Mucosa of rectum (tissue), 2 donors: ENCODE measurements at regions not wholly inside any gene's neighbourhood (a gene's known extent, or its start where the extent isn't known, plus 50 kb on each side); places are given as distances from the start of the nearest gene placed in this dataset.
A peak's percentile ranks its signal among the peaks of the same experiment; 100 is the strongest.

Experiments
- H3K27ac ChIP-seq, 2 donors: one replicate each; pipeline ENCODE4 v1.7.0; 2013; ENCODE audit warnings: inconsistent platforms in 2 of 2, low read depth in 2 of 2, low read length in 2 of 2
- H3K27me3 ChIP-seq, 2 donors: one replicate each; pipeline ENCODE4 v1.7.0; 2013; ENCODE audit warnings: low read length in 2 of 2; ENCODE audit not compliant: control insufficient read depth in 2 of 2, insufficient read depth in 2 of 2
- H3K36me3 ChIP-seq, 2 donors: one replicate each; pipeline ENCODE4 v1.7.0; 2013; ENCODE audit warnings: low read length in 2 of 2; ENCODE audit not compliant: control insufficient read depth in 2 of 2, insufficient read depth in 2 of 2
- H3K4me1 ChIP-seq, 2 donors: one replicate each; pipeline ENCODE4 v1.7.0; 2013; ENCODE audit warnings: low read length in 2 of 2, mild to moderate bottlenecking in 1 of 2; ENCODE audit not compliant: control insufficient read depth in 2 of 2, insufficient read depth in 2 of 2
- H3K4me3 ChIP-seq, 2 donors: one replicate each; pipeline ENCODE4 v1.7.0; 2013; ENCODE audit warnings: low read length in 2 of 2
- H3K9ac ChIP-seq, 2 donors: one replicate each; pipeline ENCODE4 v1.7.0; 2013; ENCODE audit warnings: low read length in 2 of 2, low read depth in 1 of 2, mild to moderate bottlenecking in 1 of 2
- H3K9me3 ChIP-seq, 2 donors: one replicate each; pipeline ENCODE4 v1.7.0; 2013; ENCODE audit warnings: low read length in 2 of 2; ENCODE audit not compliant: control insufficient read depth in 2 of 2
- donor health status: healthy.
- donor health status: Normal muscosa, but diverticular disease.

GRCh38 chr7:124674451-124674850 is 91.1 kb downstream of the GPR37 start:
- Histone ChIP-seq H3K4me1 (no peaks in the 10 kb centered on the region), H3K36me3 (no peaks in the 10 kb centered on the region), H3K4me3 (no peak overlapping the region), H3K9ac (no peak overlapping the region), H3K9me3 (no peaks in the 10 kb centered on the region), H3K27me3 (no peaks in the 10 kb centered on the region), H3K27ac (no peak overlapping the region)

GRCh38 chr7:124672011-124672410 is 93.6 kb downstream of the GPR37 start:
- Histone ChIP-seq H3K36me3 (no peaks in the 10 kb centered on the region), H3K4me3 (no peak overlapping the region), H3K4me1 (no peaks in the 10 kb centered on the region), H3K9me3 (no peaks in the 10 kb centered on the region), H3K27me3 (no peaks in the 10 kb centered on the region), H3K27ac (no peak overlapping the region), H3K9ac (no peak overlapping the region)

DNA sequence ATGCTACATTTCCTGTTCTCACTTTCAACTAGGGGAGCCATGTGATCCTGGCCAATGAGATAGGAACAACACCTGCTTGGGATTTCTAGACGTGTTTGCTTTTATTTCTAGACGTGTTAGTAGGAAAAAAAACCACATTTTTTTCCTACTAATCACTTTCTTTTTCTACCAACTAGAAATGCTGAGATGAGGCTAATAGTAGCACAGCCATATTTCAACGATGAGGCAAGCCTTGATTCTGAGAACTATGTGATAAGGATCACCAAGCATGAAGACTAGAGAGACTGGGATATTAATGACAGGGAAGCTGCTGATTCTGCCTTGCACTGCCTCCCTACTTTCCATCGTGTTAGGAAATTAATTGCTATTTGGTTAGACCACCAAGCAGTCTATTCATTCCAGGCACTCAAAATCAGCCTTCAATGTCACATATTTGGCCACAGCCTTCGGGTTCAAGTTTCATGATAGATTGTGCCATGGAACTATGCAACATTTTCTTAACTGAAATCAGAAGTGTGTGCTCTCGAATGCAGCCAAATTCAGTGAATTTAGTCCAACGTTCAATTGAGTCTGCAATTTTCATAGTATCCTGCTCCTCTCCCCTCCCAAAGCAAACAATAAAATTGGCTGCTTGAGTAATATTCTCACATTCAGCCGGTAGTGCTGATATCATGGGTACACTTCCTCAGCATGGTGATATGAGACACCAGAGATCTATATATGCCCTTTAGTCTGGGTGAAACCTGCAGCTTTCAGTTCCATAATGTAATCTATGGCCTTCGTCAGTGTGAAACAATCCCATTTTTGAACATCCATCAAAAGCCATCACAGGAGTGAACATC is 98.1 kb downstream of the GPR37 start:
- no peaks in the 10 kb centered on the region for H3K9me3 ChIP-seq
- H3K4me1 ChIP-seq: no peaks in the 10 kb centered on the region
- no peak overlapping the region for H3K4me3 ChIP-seq
- no peaks in the 10 kb centered on the region for H3K36me3 ChIP-seq
- no peak overlapping the region for H3K27ac ChIP-seq
- H3K27me3 ChIP-seq: no peaks in the 10 kb centered on the region
- H3K9ac ChIP-seq: no peak overlapping the region

DNA sequence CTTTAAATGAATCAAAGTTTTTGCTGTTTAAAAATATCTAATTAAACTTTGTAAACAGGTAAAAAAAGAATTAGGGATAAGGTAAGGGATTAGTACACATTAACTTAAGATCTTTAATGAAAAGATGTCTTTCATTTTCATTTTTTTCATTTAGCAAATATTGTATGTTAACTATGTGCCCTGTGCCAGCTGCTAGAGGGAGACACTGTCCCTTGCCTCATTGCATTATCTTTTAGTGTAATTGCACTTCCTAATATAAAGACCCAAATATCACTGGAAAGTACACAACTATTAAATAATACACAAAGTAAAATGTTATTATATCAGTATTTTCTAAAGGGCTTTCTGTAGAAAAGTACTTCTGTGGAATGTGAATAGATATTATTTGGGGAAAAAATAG is 102.7 kb downstream of the GPR37 start:
- H3K4me3 ChIP-seq: no peak overlapping the region
- H3K36me3 ChIP-seq: no peaks in the 10 kb centered on the region
- H3K27ac ChIP-seq: no peak overlapping the region
- no peak overlapping the region for H3K9ac ChIP-seq
- H3K27me3 ChIP-seq: no peaks in the 10 kb centered on the region
- no peaks in the 10 kb centered on the region for H3K9me3 ChIP-seq
- no peaks in the 10 kb centered on the region for H3K4me1 ChIP-seq

DNA sequence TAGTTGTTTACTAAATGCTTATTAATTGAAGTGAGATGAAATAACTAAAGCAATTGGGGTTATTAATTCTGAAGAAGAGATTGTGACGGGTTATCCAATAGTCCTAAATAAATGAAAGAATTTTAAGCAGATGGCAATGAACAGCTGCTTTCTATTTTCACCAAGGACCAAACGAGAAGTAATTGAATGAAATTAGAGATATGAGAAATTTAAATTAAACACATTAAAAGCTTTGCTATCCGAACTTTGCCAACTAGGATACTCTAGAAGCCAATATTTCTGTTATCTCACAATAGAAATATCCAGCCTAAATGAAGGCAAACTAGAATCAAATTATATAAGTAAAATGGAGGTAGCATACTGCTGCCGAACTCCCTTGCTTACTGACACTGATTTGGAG is 103.2 kb downstream of the GPR37 start:
- no peaks in the 10 kb centered on the region for H3K36me3 ChIP-seq
- no peak overlapping the region for H3K9ac ChIP-seq
- no peaks in the 10 kb centered on the region for H3K4me1 ChIP-seq
- no peaks in the 10 kb centered on the region for H3K9me3 ChIP-seq
- H3K27ac ChIP-seq: no peak overlapping the region
- H3K27me3 ChIP-seq: no peaks in the 10 kb centered on the region
- no peak overlapping the region for H3K4me3 ChIP-seq

- H3K27me3 ChIP-seq: no peaks in the 10 kb centered on the region
- no peak overlapping the region for H3K4me3 ChIP-seq
- H3K9ac ChIP-seq: no peak overlapping the region
Observed at GRCh38 chr7:124655990-124656389, 109.6 kb downstream of the GPR37 start.

GRCh38 chr7:124652237-124652636 is 113.4 kb downstream of the GPR37 start:
- H3K4me3 ChIP-seq: no peak overlapping the region
- no peaks in the 10 kb centered on the region for H3K9me3 ChIP-seq
- no peak overlapping the region for H3K9ac ChIP-seq
- H3K27ac ChIP-seq: no peak overlapping the region
- no peaks in the 10 kb centered on the region for H3K36me3 ChIP-seq
- H3K4me1 ChIP-seq: no peaks in the 10 kb centered on the region
- no peaks in the 10 kb centered on the region for H3K27me3 ChIP-seq

More at GRCh38 chr7:124655990-124656389, 109.6 kb downstream of the GPR37 start:
- no peak overlapping the region for H3K27ac ChIP-seq
- no peaks in the 10 kb centered on the region for H3K9me3 ChIP-seq
- H3K36me3 ChIP-seq: no peaks in the 10 kb centered on the region
- H3K4me1 ChIP-seq: no peaks in the 10 kb centered on the region

DNA sequence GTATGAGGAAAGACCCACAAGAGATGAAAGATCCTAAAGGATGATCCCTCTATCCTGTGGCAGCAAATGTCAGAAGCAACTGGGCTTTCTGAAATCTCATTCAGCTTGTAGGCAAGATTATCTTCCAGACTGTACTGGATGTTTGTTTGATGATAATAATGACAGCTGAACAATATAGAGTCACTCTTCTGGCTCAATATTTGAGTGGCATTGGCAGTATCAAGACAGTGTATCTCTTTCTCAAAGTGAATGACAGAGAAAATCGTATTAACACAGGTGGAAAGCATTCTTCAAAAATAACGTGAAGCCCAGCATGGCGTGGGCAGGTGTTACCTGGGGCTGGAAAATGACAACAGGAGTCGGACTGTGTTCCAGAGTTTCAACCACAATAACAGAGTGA is 114.5 kb downstream of the GPR37 start:
- no peak overlapping the region for H3K9ac ChIP-seq
- H3K27ac ChIP-seq: no peak overlapping the region
- H3K27me3 ChIP-seq: no peaks in the 10 kb centered on the region
- H3K4me1 ChIP-seq: no peaks in the 10 kb centered on the region
- H3K36me3 ChIP-seq: no peaks in the 10 kb centered on the region
- no peaks in the 10 kb centered on the region for H3K9me3 ChIP-seq
- H3K4me3 ChIP-seq: no peak overlapping the region

DNA sequence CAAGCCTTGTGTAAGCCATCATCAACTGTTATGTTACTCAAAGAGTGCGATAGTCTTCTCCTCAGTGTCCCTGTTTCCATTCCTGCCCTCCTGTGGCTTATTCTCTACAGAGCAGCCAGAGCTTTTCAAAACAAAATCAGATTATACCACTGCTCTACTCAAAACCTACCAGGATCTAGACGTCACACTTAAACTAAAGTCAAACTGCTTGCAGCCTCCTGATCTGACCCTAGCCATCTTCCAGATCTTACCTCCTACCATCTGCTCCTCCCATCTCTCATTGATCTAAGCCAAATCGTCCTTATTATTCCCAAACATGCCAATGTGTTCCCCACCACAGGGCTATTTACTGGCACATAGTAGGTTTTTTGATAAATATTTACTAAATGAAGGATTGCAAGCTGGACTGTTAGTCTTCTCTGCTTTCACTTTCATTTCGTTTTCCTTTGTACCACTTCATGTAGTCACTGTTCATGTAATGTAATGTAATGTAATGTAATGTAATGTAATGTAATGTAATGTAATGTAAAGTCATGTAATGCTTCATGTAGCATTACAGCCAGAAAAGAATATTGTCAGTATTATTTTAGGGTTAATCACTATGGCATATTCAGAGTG is 116.1 kb downstream of the GPR37 start:
- Histone ChIP-seq H3K27me3 (no peaks in the 10 kb centered on the region), H3K27ac (no peak overlapping the region), H3K9me3 (no peaks in the 10 kb centered on the region), H3K4me3 (peak overlapping the region in 1 of 2 donors; percentile 13), H3K36me3 (no peaks in the 10 kb centered on the region), H3K4me1 (no peaks in the 10 kb centered on the region), H3K9ac (no peak overlapping the region)

GRCh38 chr7:124647630-124648306 is 117.8 kb downstream of the GPR37 start:
- H3K9me3 ChIP-seq: no peaks in the 10 kb centered on the region
- H3K4me1 ChIP-seq: no peaks in the 10 kb centered on the region
- no peak overlapping the region for H3K9ac ChIP-seq
- no peak overlapping the region for H3K4me3 ChIP-seq
- no peaks in the 10 kb centered on the region for H3K27me3 ChIP-seq
- H3K36me3 ChIP-seq: no peaks in the 10 kb centered on the region
- no peak overlapping the region for H3K27ac ChIP-seq
